ENCODE measurements at regions not wholly inside any gene's neighbourhood (a gene's known extent, or its start where the extent isn't known, plus 50 kb on each side); places are given as distances from the start of the nearest gene placed in this dataset.

GRCh38 chr13:97109841-97110492 lies 112.2 kb upstream of the MBNL2 start (continued):
- TF ChIP-seq ZNF17 (CRISPR knock-in tag; IDR thresholded peaks at IDR 0.05) (no peak), SRY (CRISPR knock-in tag; IDR thresholded peaks at IDR 0.05) (no peak), ZNF790 (CRISPR knock-in tag; IDR thresholded peaks at IDR 0.05; ENCODE audit: borderline replicate concordance) (0 out of 2 replicates have a peak, but pooled peaks have one; percentile 35), RARA (CRISPR knock-in tag; IDR thresholded peaks at IDR 0.05) (peak; percentile 70), BRF2 (CRISPR knock-in tag; IDR thresholded peaks at IDR 0.05) (no peak), ZFP91 (CRISPR knock-in tag; IDR thresholded peaks at IDR 0.05; ENCODE audit: borderline replicate concordance) (peak; percentile 77), ZNF878 (CRISPR knock-in tag; IDR thresholded peaks at IDR 0.05) (peak; percentile 42; the same call in 1 of the 2 replicates), PRMT3 (CRISPR knock-in tag; IDR thresholded peaks at IDR 0.05; ENCODE audit: borderline replicate concordance, low read depth) (no peak), ZNF629 (CRISPR knock-in tag; conservative IDR thresholded peaks at IDR 0.05) (no peak; the same call in 1 of the 2 replicates), JUNB (CRISPR knock-in tag; IDR thresholded peaks at IDR 0.05; ENCODE audit: borderline replicate concordance) (no peak), ZSCAN21 (CRISPR knock-in tag; IDR thresholded peaks at IDR 0.05; ENCODE audit: borderline replicate concordance) (peak; percentile 59; the same call in 1 of the 2 replicates), XRCC5 (optimal IDR thresholded peaks at IDR 0.05; ENCODE audit: low read length) (peak; percentile 91), ISL2 (CRISPR knock-in tag; IDR thresholded peaks at IDR 0.05) (0 out of 2 replicates have a peak, but pooled peaks have one; percentile 49), DR1 (CRISPR knock-in tag; IDR thresholded peaks at IDR 0.05) (0 out of 2 replicates have a peak, but pooled peaks have one; percentile 31), PRDM15 (CRISPR knock-in tag; IDR thresholded peaks at IDR 0.05) (0 out of 2 replicates have a peak, but pooled peaks have one; percentile 19), MYPOP (CRISPR knock-in tag; IDR thresholded peaks at IDR 0.05) (peak; percentile 84), SYNCRIP (IDR thresholded peaks at IDR 0.05; ENCODE audit: insufficient read depth, low read depth, low read length) (no peak), ZNF652 (CRISPR knock-in tag; IDR thresholded peaks at IDR 0.05; ENCODE audit: borderline replicate concordance, low read depth) (no peak)
- TF ChIP-seq, protein P1, sequence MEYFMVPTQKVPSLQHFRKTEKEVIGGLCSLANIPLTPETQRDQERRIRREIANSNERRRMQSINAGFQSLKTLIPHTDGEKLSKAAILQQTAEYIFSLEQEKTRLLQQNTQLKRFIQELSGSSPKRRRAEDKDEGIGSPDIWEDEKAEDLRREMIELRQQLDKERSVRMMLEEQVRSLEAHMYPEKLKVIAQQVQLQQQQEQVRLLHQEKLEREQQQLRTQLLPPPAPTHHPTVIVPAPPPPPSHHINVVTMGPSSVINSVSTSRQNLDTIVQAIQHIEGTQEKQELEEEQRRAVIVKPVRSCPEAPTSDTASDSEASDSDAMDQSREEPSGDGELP (IDR thresholded peaks at IDR 0.05; ENCODE audit: borderline replicate concordance, low read depth): 0 out of 2 replicates have a peak, but pooled peaks have one; percentile 16
